ENCODE measurements at regions not wholly inside any gene's neighbourhood (a gene's known extent, or its start where the extent isn't known, plus 50 kb on each side); places are given as distances from the start of the nearest gene placed in this dataset.

GRCh38 chr2:64863097-64863820, 125.9 kb upstream of the SLC1A4 start:
- Histone ChIP-seq H3K79me2 (ENCODE audit: control insufficient read depth, insufficient read depth, low read length) (no peaks in the 10 kb centered on the region), H3K9me1 (replicated peaks; ENCODE audit: control insufficient read depth, extremely low read depth, insufficient read depth, low read length) (no peaks in the 10 kb centered on the region), H3K9me3 (replicated peaks; ENCODE audit: control insufficient read depth, insufficient read depth, low read length) (no peaks in the 10 kb centered on the region), H3K4me3 (replicated peaks in 1 of 3; ENCODE audit: insufficient read depth in 1 of 3, low read depth in 1 of 3, low read length in 3 of 3) (no peak overlapping the region), H3K4me2 (ENCODE audit: insufficient read depth, low read length) (no peak overlapping the region), H3K36me3 (ENCODE audit: control insufficient read depth in 2 of 2, extremely low read depth in 1 of 2, insufficient read depth in 2 of 2, low read length in 2 of 2) (no peaks in the 10 kb centered on the region), H4K20me1 (replicated peaks; ENCODE audit: control insufficient read depth, extremely low read depth, insufficient read depth, low read length) (no peaks in the 10 kb centered on the region), H2AFZ (ENCODE audit: low read depth, low read length) (no peak overlapping the region), H3K27me3 (ENCODE audit: control insufficient read depth in 2 of 2, insufficient read depth in 2 of 2, low read length in 2 of 2) (no peaks in the 10 kb centered on the region), H3K9ac (replicated peaks; ENCODE audit: extremely low read depth, insufficient read depth, low read length) (no peak overlapping the region), H3K4me1 (ENCODE audit: control insufficient read depth, extremely low read depth, insufficient read depth, low read length) (peaks cover 19% of the 10 kb centered on the region), H3K27ac (ENCODE audit: insufficient read depth, low read depth, low read length) (no peak overlapping the region)
- ChIA-PET CTCF (interaction anchor here (1.4 to 7.9 kb wide), 5 partner anchors 70 to 277 kb away, joined by 5 to 105 read pairs (median 9); partner anchors contain the start of gene SERTAD2), POLR2A (no interaction called here)
- dilution Hi-C loops (cut with MboI; ENCODE audit: extremely low pct_ligation_motif_present, low sequenced_read_pairs) (no loop called here), intact Hi-C loops (cut with micrococcal nuclease) (no loop called here)
- TF ChIP-seq, protein P1, sequence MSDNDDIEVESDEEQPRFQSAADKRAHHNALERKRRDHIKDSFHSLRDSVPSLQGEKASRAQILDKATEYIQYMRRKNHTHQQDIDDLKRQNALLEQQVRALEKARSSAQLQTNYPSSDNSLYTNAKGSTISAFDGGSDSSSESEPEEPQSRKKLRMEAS (IDR thresholded peaks at IDR 0.05; ENCODE audit: insufficient read depth, insufficient read length): no peak
- TF ChIP-seq JUN (IDR thresholded peaks at IDR 0.05; ENCODE audit: borderline replicate concordance, insufficient read depth, insufficient read length, low read depth) (no peak), MYC (IDR thresholded peaks at IDR 0.05; ENCODE audit: low read depth, low read length) (no peak), EZH2 (IDR thresholded peaks at IDR 0.05; ENCODE audit: borderline replicate concordance, low read depth, low read length, severe bottlenecking) (no peak), FOS (IDR thresholded peaks at IDR 0.05; ENCODE audit: borderline replicate concordance, insufficient read depth, low read length) (no peak), POLR2AphosphoS5 (IDR thresholded peaks at IDR 0.05; ENCODE audit: insufficient read depth, low read depth, low read length) (no peak), GATA2 (IDR thresholded peaks at IDR 0.05; ENCODE audit: insufficient read depth, insufficient read length, low read depth, low read length) (no peak), POLR2A (IDR thresholded peaks at IDR 0.05; ENCODE audit: low read depth, low read length) (no peak)
- TF ChIP-seq, protein P2, sequence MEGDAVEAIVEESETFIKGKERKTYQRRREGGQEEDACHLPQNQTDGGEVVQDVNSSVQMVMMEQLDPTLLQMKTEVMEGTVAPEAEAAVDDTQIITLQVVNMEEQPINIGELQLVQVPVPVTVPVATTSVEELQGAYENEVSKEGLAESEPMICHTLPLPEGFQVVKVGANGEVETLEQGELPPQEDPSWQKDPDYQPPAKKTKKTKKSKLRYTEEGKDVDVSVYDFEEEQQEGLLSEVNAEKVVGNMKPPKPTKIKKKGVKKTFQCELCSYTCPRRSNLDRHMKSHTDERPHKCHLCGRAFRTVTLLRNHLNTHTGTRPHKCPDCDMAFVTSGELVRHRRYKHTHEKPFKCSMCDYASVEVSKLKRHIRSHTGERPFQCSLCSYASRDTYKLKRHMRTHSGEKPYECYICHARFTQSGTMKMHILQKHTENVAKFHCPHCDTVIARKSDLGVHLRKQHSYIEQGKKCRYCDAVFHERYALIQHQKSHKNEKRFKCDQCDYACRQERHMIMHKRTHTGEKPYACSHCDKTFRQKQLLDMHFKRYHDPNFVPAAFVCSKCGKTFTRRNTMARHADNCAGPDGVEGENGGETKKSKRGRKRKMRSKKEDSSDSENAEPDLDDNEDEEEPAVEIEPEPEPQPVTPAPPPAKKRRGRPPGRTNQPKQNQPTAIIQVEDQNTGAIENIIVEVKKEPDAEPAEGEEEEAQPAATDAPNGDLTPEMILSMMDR (IDR thresholded peaks at IDR 0.05; ENCODE audit: extremely low read depth in 1 of 2, insufficient read depth in 1 of 2, low read depth in 1 of 2, low read length in 2 of 2): no peak
- BruUV-seq (replicated peaks): no TSS peak
- DNase-seq (ENCODE audit: low read depth, low spot score) (no peak), FAIRE-seq (no peak)

Data from endothelial cell of umbilical vein (primary cell).